ENCODE measurements at regions not wholly inside any gene's neighbourhood (a gene's known extent, or its start where the extent isn't known, plus 50 kb on each side); places are given as distances from the start of the nearest gene placed in this dataset.
A peak's percentile ranks its signal among the peaks of the same experiment; 100 is the strongest.

GRCh38 chr12:24414480-24414879, 465.0 kb upstream of the SOX5 start:
- DNase-seq (no peak), ATAC-seq (no peak)
- intact Hi-C loops (cut with DNase I): no loop called here

- ATAC-seq (no peak), DNase-seq (no peak)
- intact Hi-C loops (cut with DNase I): no loop called here
Observed at GRCh38 chr12:24411948-24412347, 462.5 kb upstream of the SOX5 start.

GRCh38 chr12:24409868-24410267, 460.4 kb upstream of the SOX5 start:
- no peak for ATAC-seq
- intact Hi-C loops (cut with DNase I): no loop called here

GRCh38 chr12:24408305-24408704, 458.8 kb upstream of the SOX5 start:
- intact Hi-C loops (cut with DNase I): no loop called here
- no peak for ATAC-seq
- DNase-seq: no peak

More at GRCh38 chr12:24409868-24410267, 460.4 kb upstream of the SOX5 start:
- DNase-seq: no peak

- ATAC-seq: no peak
Observed at GRCh38 chr12:24407884-24408283, 458.4 kb upstream of the SOX5 start.

GRCh38 chr12:24404086-24404815, 454.8 kb upstream of the SOX5 start:
- intact Hi-C loops (cut with DNase I): no loop called here
- ATAC-seq (no peak), DNase-seq (no peak)

More at GRCh38 chr12:24407884-24408283, 458.4 kb upstream of the SOX5 start:
- intact Hi-C loops (cut with DNase I): no loop called here
- no peak for DNase-seq

GRCh38 chr12:24400533-24400932, 451.1 kb upstream of the SOX5 start:
- no peak for DNase-seq
- intact Hi-C loops (cut with DNase I): no loop called here

GRCh38 chr12:24398605-24399004, 449.1 kb upstream of the SOX5 start:
- intact Hi-C loops (cut with DNase I): loop anchor here in 1 of 2 donors (10.0 kb wide), 1 partner anchor 166 kb away; no protein-coding TSS in a partner anchor
- no peak for ATAC-seq
- DNase-seq: no peak

More at GRCh38 chr12:24400533-24400932, 451.1 kb upstream of the SOX5 start:
- no peak for ATAC-seq

GRCh38 chr12:24396224-24396623, 446.8 kb upstream of the SOX5 start:
- intact Hi-C loops (cut with DNase I): loop anchor here in 1 of 2 donors (10.0 kb wide), 1 partner anchor 169 kb away; no protein-coding TSS in a partner anchor
- ATAC-seq (peak; percentile 38 to 40), DNase-seq (no peak)

- intact Hi-C loops (cut with DNase I): loop anchor here in 1 of 2 donors (10.0 kb wide), 1 partner anchor 171 kb away; no protein-coding TSS in a partner anchor
- DNase-seq (no peak), ATAC-seq (peak in 1 of 2 donors; percentile 59)
Observed at GRCh38 chr12:24394246-24394645, 444.8 kb upstream of the SOX5 start.

GRCh38 chr12:24393071-24393470, 443.6 kb upstream of the SOX5 start:
- DNase-seq (no peak), ATAC-seq (no peak)
- intact Hi-C loops (cut with DNase I): loop anchor here in 1 of 2 donors (10.0 kb wide), 1 partner anchor 172 kb away; no protein-coding TSS in a partner anchor

GRCh38 chr12:24389394-24389793, 439.9 kb upstream of the SOX5 start:
- DNase-seq: no peak
- intact Hi-C loops (cut with DNase I): no loop called here
- no peak for ATAC-seq

GRCh38 chr12:24387381-24387780, 437.9 kb upstream of the SOX5 start:
- intact Hi-C loops (cut with DNase I): no loop called here
- no peak for DNase-seq

GRCh38 chr12:24386836-24387235, 437.4 kb upstream of the SOX5 start:
- DNase-seq (no peak), ATAC-seq (no peak)
- intact Hi-C loops (cut with DNase I): no loop called here

More at GRCh38 chr12:24387381-24387780, 437.9 kb upstream of the SOX5 start:
- ATAC-seq: no peak

- DNase-seq: no peak
- ATAC-seq: no peak
- intact Hi-C loops (cut with DNase I): no loop called here
Observed at GRCh38 chr12:24381790-24382189, 432.3 kb upstream of the SOX5 start.

- ATAC-seq (no peak), DNase-seq (no peak)
- intact Hi-C loops (cut with DNase I): no loop called here
Observed at GRCh38 chr12:24379861-24380521, 430.5 kb upstream of the SOX5 start.

GRCh38 chr12:24379433-24379832, 430.0 kb upstream of the SOX5 start:
- DNase-seq (no peak), ATAC-seq (no peak)
- intact Hi-C loops (cut with DNase I): no loop called here

GRCh38 chr12:24378548-24379407, 429.3 kb upstream of the SOX5 start:
- ATAC-seq (peak; percentile 11 to 56), DNase-seq (no peak)
- intact Hi-C loops (cut with DNase I): no loop called here

- ATAC-seq (no peak), DNase-seq (no peak)
- intact Hi-C loops (cut with DNase I): no loop called here
Observed at GRCh38 chr12:24374452-24374851, 425.0 kb upstream of the SOX5 start.

- intact Hi-C loops (cut with DNase I): no loop called here
- ATAC-seq: no peak
- no peak for DNase-seq
Observed at GRCh38 chr12:24373004-24373403, 423.5 kb upstream of the SOX5 start.
